Neural cell (in vitro differentiated cells): ENCODE measurements at regions not wholly inside any gene's neighbourhood (a gene's known extent, or its start where the extent isn't known, plus 50 kb on each side); places are given as distances from the start of the nearest gene placed in this dataset.

Experiments
- H2AFZ ChIP-seq: fragments of 200-600, 300-800 bp; sonication (generic), shearing (Covaris generic); 2 replicates; pipeline ENCODE4 v1.6.0; 2014; ENCODE audit warnings: low read depth, mild to moderate bottlenecking, antibody characterized with exemption, low read length, moderate library complexity
- H3F3A ChIP-seq: fragments of 200-600 bp; shearing (Covaris generic); 2 replicates; pipeline ENCODE4 v1.6.1; 2016; ENCODE audit warnings: mild to moderate bottlenecking, moderate library complexity, mixed read lengths, antibody characterized with exemption, low read length; ENCODE audit not compliant: insufficient read depth, poor library complexity, severe bottlenecking
- H3K27ac ChIP-seq: fragments of 200-600, 300-800 bp; sonication (generic), shearing (Covaris generic); 2 replicates; pipeline ENCODE4 v1.5.1; 2014; ENCODE audit warnings: mild to moderate bottlenecking, low read length, moderate library complexity
- H3K27me3 ChIP-seq: fragments of 300-800, 200-600 bp; sonication (generic), shearing (Covaris generic); 2 replicates; pipeline ENCODE4 v1.6.0; 2014; ENCODE audit warnings: mild to moderate bottlenecking, low read depth, low read length, moderate library complexity; ENCODE audit not compliant: insufficient read depth
- H3K36me3 ChIP-seq: fragments of 300-800, 200-600 bp; sonication (generic), shearing (Covaris generic); 2 replicates; pipeline ENCODE4 v1.5.1; 2014; ENCODE audit warnings: mild to moderate bottlenecking, antibody characterized with exemption, low read length, moderate library complexity; ENCODE audit not compliant: insufficient read depth
- H3K4me2 ChIP-seq: fragments of 300-800, 200-600 bp; sonication (generic), shearing (Covaris generic); 2 replicates; pipeline ENCODE4 v1.6.0; 2014; ENCODE audit warnings: mild to moderate bottlenecking, low read length
- H3K4me3 ChIP-seq: fragments of 300-800, 200-600 bp; sonication (generic), shearing (Covaris generic); 2 replicates; pipeline ENCODE4 v1.5.1; 2014; ENCODE audit warnings: mild to moderate bottlenecking, low read length, moderate library complexity
- H3K79me2 ChIP-seq: fragments of 200-600 bp; shearing (Covaris generic); replicated peaks from 2 replicates; pipeline ENCODE4 v1.6.0; 2014; ENCODE audit warnings: mild to moderate bottlenecking, low read length, moderate library complexity; ENCODE audit not compliant: insufficient read depth
- H3K9ac ChIP-seq: fragments of 300-800, 200-600 bp; sonication (generic), shearing (Covaris generic); 2 replicates; pipeline ENCODE4 v1.6.1; 2016; ENCODE audit warnings: mild to moderate bottlenecking, low read length, mixed read lengths
- H3K9me2 ChIP-seq: fragments of 200-600 bp; shearing (Covaris generic); 2 replicates; pipeline ENCODE4 v1.6.1; 2016; ENCODE audit warnings: mild to moderate bottlenecking, low read length, mixed read lengths; ENCODE audit not compliant: insufficient read depth
- H3K9me3 ChIP-seq: fragments of 200-600, 300-800 bp; sonication (generic), shearing (Covaris generic); 2 replicates; pipeline ENCODE4 v1.6.1; 2016; ENCODE audit warnings: mild to moderate bottlenecking, mixed run types, low read length, moderate library complexity, mixed read lengths
- H4K20me1 ChIP-seq: fragments of 200-600 bp; shearing (Covaris generic); 2 replicates; pipeline ENCODE4 v1.6.1; 2016; ENCODE audit warnings: mild to moderate bottlenecking, mixed run types; ENCODE audit not compliant: insufficient read depth
- EP300 ChIP-seq: fragments of 450-650 bp; conservative IDR thresholded peaks from 2 replicates; pipeline ENCODE4 v1.6.1; 2014; ENCODE audit warnings: antibody characterized with exemption, mild to moderate bottlenecking, moderate library complexity; ENCODE audit not compliant: poor library complexity, severe bottlenecking
- EZH2 ChIP-seq: fragments of 200-600, 300-800 bp; shearing (Covaris generic), sonication (generic); IDR thresholded peaks from 2 replicates; pipeline ENCODE4 v1.6.1; 2014; ENCODE audit warnings: antibody characterized with exemption, low read length, borderline replicate concordance, mild to moderate bottlenecking; ENCODE audit not compliant: insufficient read depth, poor library complexity, severe bottlenecking
- MXI1 ChIP-seq: fragments of 450-650 bp; conservative IDR thresholded peaks from 2 replicates; pipeline ENCODE4 v1.6.1; 2014; ENCODE audit warnings: antibody characterized with exemption, mild to moderate bottlenecking; ENCODE audit not compliant: poor library complexity, severe bottlenecking
- POLR2AphosphoS5 ChIP-seq: IDR thresholded peaks from 2 replicates; pipeline ENCODE4 v1.6.1; 2012
- RAD21 ChIP-seq: fragments of 450-650 bp; conservative IDR thresholded peaks from 2 replicates; pipeline ENCODE4 v1.6.1; 2014; ENCODE audit warnings: antibody characterized with exemption, mild to moderate bottlenecking, moderate library complexity
- SMC3 ChIP-seq: fragments of 450-650 bp; conservative IDR thresholded peaks from 2 replicates; pipeline ENCODE4 v1.6.1; 2014; ENCODE audit warnings: antibody characterized with exemption, mild to moderate bottlenecking, moderate library complexity; ENCODE audit not compliant: poor library complexity
- TAF1 ChIP-seq: IDR thresholded peaks from 2 replicates; pipeline ENCODE4 v1.6.1; 2012; ENCODE audit warnings: low read depth
- TF ChIP-seq, protein P1 (sequence below): fragments of 450-650 bp; IDR thresholded peaks from 2 replicates; pipeline ENCODE4 v1.5.1; 2014; ENCODE audit warnings: antibody characterized with exemption, mild to moderate bottlenecking, moderate library complexity; ENCODE audit not compliant: poor library complexity, severe bottlenecking
- TF ChIP-seq, protein P2 (sequence below): IDR thresholded peaks from 2 replicates; pipeline ENCODE4 v1.6.1; 2012; ENCODE audit warnings: borderline replicate concordance

DNA sequence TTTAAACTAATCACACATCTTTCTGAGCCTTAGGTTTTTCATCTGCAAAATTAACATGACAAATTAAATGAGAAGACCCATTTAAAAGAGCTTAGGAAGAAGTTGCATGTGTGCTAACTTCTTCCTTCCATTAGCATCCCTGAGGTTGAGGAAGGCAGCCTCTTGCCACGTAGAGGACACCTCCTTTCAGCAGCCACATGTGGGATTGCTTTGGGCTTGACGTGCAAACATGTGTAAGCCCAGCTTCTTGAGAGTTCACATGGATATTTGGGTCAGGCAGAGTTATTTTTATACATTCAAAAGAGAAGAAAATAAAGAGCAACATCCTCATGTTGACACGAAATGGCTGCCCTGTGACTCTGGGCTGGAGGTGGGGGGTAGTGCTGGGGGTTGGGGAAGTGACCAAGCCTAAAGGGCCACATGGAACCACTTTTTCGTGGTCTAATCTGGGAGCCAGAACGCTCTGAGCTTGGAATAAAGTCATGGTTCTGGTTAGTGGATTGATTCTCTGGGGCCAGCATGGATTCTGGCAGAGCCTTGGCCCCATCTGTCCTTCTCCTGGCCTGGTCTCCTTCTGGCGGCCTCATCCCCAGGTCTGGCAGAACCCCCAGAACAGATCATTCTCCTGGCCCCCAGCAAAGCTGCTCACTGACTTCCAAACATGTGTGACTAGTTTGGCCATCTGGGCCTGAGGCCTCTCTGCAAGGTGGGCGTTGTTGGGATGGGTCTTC is 137.1 kb upstream of the USP24 start:
- H3K27me3 ChIP-seq: no peaks in the 10 kb centered on the region
- H3K4me2 ChIP-seq: no peak overlapping the region
- no peak overlapping the region for H3K4me3 ChIP-seq
- no peaks in the 10 kb centered on the region for H3K79me2 ChIP-seq
- no peaks in the 10 kb centered on the region for H3K9me2 ChIP-seq
- H4K20me1 ChIP-seq: no peaks in the 10 kb centered on the region
- H2AFZ ChIP-seq: no peak overlapping the region
- H3K36me3 ChIP-seq: no peaks in the 10 kb centered on the region
- TF ChIP-seq SMC3: no peak
- H3K9me3 ChIP-seq: no peaks in the 10 kb centered on the region
- H3K9ac ChIP-seq: no peak overlapping the region
- no peak overlapping the region for H3K27ac ChIP-seq
- no peaks in the 10 kb centered on the region for H3F3A ChIP-seq

DNA sequence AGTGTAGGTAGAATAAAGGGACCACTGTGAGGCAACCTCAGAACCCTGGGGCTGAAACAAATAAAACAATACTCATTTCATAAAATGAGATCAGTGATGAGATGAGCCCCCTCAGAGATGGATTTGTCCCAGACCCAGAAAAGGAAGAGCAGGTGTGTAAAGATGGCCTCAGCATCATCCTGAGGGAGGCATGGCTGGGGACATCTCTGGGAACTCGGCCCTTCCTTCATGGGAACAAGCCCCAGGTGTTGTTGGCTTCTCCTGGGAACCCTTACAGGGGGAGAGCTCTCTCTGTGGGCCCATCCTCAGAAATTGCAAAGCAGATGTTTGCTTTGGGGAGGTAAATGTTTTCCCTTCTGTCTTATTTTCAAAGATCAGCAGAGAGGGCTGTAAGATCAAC is 133.2 kb upstream of the USP24 start:
- Histone ChIP-seq H3K9ac (no peak overlapping the region), H3F3A (no peaks in the 10 kb centered on the region), H3K27ac (no peak overlapping the region), H3K9me2 (no peaks in the 10 kb centered on the region), H4K20me1 (no peaks in the 10 kb centered on the region), H2AFZ (no peak overlapping the region), H3K79me2 (no peaks in the 10 kb centered on the region), H3K36me3 (no peaks in the 10 kb centered on the region), H3K4me2 (no peak overlapping the region), H3K9me3 (no peaks in the 10 kb centered on the region), H3K4me3 (no peak overlapping the region), H3K27me3 (no peaks in the 10 kb centered on the region)
- no peak for TF ChIP-seq SMC3
- TF ChIP-seq POLR2AphosphoS5: no peak
- no peak for TF ChIP-seq MXI1
- no peak for TF ChIP-seq EZH2

DNA sequence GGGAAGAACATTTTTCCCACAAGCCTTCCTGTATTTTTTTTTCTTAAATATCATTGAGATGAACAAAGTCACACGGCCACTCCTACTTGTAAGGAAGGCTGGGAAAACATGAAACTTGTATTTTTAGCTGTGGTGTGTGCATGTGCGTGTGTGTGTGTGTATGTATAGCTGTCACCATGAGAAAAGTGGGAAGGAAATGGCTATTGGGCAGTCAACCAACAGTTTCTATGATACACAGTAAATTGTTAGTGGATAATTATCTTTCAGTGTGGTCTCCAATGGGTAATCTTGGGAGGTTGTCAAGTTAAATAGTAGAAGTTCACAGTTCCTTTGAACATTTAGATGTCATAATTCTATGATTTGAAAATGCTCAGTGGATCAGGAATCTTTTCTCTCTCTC is 132.7 kb upstream of the USP24 start:
- Histone ChIP-seq H3K36me3 (no peaks in the 10 kb centered on the region), H3K27me3 (no peaks in the 10 kb centered on the region)
- TF ChIP-seq TAF1: no peak
- TF ChIP-seq EP300: no peak
- no peak for TF ChIP-seq MXI1
- TF ChIP-seq SMC3: no peak
- TF ChIP-seq, protein P1, sequence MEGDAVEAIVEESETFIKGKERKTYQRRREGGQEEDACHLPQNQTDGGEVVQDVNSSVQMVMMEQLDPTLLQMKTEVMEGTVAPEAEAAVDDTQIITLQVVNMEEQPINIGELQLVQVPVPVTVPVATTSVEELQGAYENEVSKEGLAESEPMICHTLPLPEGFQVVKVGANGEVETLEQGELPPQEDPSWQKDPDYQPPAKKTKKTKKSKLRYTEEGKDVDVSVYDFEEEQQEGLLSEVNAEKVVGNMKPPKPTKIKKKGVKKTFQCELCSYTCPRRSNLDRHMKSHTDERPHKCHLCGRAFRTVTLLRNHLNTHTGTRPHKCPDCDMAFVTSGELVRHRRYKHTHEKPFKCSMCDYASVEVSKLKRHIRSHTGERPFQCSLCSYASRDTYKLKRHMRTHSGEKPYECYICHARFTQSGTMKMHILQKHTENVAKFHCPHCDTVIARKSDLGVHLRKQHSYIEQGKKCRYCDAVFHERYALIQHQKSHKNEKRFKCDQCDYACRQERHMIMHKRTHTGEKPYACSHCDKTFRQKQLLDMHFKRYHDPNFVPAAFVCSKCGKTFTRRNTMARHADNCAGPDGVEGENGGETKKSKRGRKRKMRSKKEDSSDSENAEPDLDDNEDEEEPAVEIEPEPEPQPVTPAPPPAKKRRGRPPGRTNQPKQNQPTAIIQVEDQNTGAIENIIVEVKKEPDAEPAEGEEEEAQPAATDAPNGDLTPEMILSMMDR: no peak
- no peak for TF ChIP-seq POLR2AphosphoS5
- TF ChIP-seq, protein P2, sequence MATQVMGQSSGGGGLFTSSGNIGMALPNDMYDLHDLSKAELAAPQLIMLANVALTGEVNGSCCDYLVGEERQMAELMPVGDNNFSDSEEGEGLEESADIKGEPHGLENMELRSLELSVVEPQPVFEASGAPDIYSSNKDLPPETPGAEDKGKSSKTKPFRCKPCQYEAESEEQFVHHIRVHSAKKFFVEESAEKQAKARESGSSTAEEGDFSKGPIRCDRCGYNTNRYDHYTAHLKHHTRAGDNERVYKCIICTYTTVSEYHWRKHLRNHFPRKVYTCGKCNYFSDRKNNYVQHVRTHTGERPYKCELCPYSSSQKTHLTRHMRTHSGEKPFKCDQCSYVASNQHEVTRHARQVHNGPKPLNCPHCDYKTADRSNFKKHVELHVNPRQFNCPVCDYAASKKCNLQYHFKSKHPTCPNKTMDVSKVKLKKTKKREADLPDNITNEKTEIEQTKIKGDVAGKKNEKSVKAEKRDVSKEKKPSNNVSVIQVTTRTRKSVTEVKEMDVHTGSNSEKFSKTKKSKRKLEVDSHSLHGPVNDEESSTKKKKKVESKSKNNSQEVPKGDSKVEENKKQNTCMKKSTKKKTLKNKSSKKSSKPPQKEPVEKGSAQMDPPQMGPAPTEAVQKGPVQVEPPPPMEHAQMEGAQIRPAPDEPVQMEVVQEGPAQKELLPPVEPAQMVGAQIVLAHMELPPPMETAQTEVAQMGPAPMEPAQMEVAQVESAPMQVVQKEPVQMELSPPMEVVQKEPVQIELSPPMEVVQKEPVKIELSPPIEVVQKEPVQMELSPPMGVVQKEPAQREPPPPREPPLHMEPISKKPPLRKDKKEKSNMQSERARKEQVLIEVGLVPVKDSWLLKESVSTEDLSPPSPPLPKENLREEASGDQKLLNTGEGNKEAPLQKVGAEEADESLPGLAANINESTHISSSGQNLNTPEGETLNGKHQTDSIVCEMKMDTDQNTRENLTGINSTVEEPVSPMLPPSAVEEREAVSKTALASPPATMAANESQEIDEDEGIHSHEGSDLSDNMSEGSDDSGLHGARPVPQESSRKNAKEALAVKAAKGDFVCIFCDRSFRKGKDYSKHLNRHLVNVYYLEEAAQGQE: no peak
- TF ChIP-seq EZH2: no peak
- no peak for TF ChIP-seq RAD21

More for the DNA sequence above, 132.7 kb upstream of the USP24 start:
- H3K4me3 ChIP-seq: no peak overlapping the region
- no peak overlapping the region for H3K27ac ChIP-seq
- no peaks in the 10 kb centered on the region for H4K20me1 ChIP-seq
- no peak overlapping the region for H3K4me2 ChIP-seq
- no peaks in the 10 kb centered on the region for H3K9me2 ChIP-seq
- H3F3A ChIP-seq: no peaks in the 10 kb centered on the region
- no peaks in the 10 kb centered on the region for H3K79me2 ChIP-seq
- H2AFZ ChIP-seq: no peak overlapping the region
- H3K9ac ChIP-seq: no peak overlapping the region
- no peaks in the 10 kb centered on the region for H3K9me3 ChIP-seq
